Ectodermal cell (in vitro differentiated cells): ENCODE measurements at regions not wholly inside any gene's neighbourhood (a gene's known extent, or its start where the extent isn't known, plus 50 kb on each side); places are given as distances from the start of the nearest gene placed in this dataset.

Experiments used
- H3K27ac ChIP-seq: 2 replicates; pipeline ENCODE4 v1.7.0; 2013; ENCODE audit warnings: mild to moderate bottlenecking, low read depth, low read length; ENCODE audit not compliant: insufficient read depth, poor library complexity, severe bottlenecking
- H3K27me3 ChIP-seq: 2 replicates; pipeline ENCODE4 v1.7.0; 2013; ENCODE audit warnings: mild to moderate bottlenecking, low read length; ENCODE audit not compliant: insufficient read depth, control insufficient read depth, poor library complexity, severe bottlenecking
- H3K36me3 ChIP-seq: one replicate; pipeline ENCODE4 v1.7.0; 2013; ENCODE audit warnings: low read length; ENCODE audit not compliant: control insufficient read depth, insufficient read depth
- H3K4me1 ChIP-seq: one replicate; pipeline ENCODE4 v1.7.0; 2013; ENCODE audit warnings: low read length; ENCODE audit not compliant: control insufficient read depth, insufficient read depth
- H3K4me3 ChIP-seq: 2 replicates; pipeline ENCODE4 v1.7.0; 2013; ENCODE audit warnings: low read depth, low read length, control low read depth; ENCODE audit not compliant: insufficient read depth
- H3K9me3 ChIP-seq: 2 replicates; pipeline ENCODE4 v1.7.0; 2013; ENCODE audit warnings: mild to moderate bottlenecking, low read length, moderate library complexity; ENCODE audit not compliant: control insufficient read depth
- WGBS, 2 experiments: methylation state at CpG; one replicate each; pipeline ENCODE4 v1.1.7; 2013; ENCODE audit warnings: missing lambda C conversion rate in 2 of 2; 5-methylcytosine and 5-hydroxymethylcytosine counted together

- 90 to 92% methylated on average over 5 of the region's 5 CpGs for WGBS, 2 experiments
- Histone ChIP-seq H3K9me3 (no peaks in the 10 kb centered on the region), H3K36me3 (no peaks in the 10 kb centered on the region), H3K4me1 (no peaks in the 10 kb centered on the region), H3K27ac (no peak overlapping the region), H3K27me3 (no peaks in the 10 kb centered on the region), H3K4me3 (no peak overlapping the region)
These were observed 126.8 kb upstream of the ST6GAL2 start for GRCh38 chr2:107012714-107013306.

GRCh38 chr2:107013884-107014283 is 127.9 kb upstream of the ST6GAL2 start:
- Histone ChIP-seq H3K27ac (no peak overlapping the region), H3K36me3 (no peaks in the 10 kb centered on the region), H3K4me1 (no peaks in the 10 kb centered on the region), H3K9me3 (no peaks in the 10 kb centered on the region), H3K27me3 (no peaks in the 10 kb centered on the region), H3K4me3 (no peak overlapping the region)
- WGBS, 2 experiments = 100% methylated on average over 2 of the region's 2 CpGs

- H3K36me3 ChIP-seq = no peaks in the 10 kb centered on the region
- H3K9me3 ChIP-seq = no peaks in the 10 kb centered on the region
- H3K4me1 ChIP-seq = no peaks in the 10 kb centered on the region
- no peak overlapping the region for H3K4me3 ChIP-seq
- no peaks in the 10 kb centered on the region for H3K27me3 ChIP-seq
- no peak overlapping the region for H3K27ac ChIP-seq
- 95 to 97% methylated on average over 4 of the region's 4 CpGs for WGBS, 2 experiments
These were observed 132.4 kb upstream of the ST6GAL2 start for GRCh38 chr2:107018366-107018765.

- H3K4me1 ChIP-seq = no peaks in the 10 kb centered on the region
- H3K27me3 ChIP-seq = no peaks in the 10 kb centered on the region
- H3K36me3 ChIP-seq = no peaks in the 10 kb centered on the region
- WGBS, 2 experiments = 92 to 96% methylated on average over 6 of the region's 6 CpGs
- H3K9me3 ChIP-seq = peaks cover 2% of the 10 kb centered on the region
- no peak overlapping the region for H3K27ac ChIP-seq
- H3K4me3 ChIP-seq = no peak overlapping the region
These were observed 134.4 kb upstream of the ST6GAL2 start for GRCh38 chr2:107020392-107020791.

- Histone ChIP-seq H3K36me3 (no peaks in the 10 kb centered on the region), H3K27me3 (no peaks in the 10 kb centered on the region), H3K4me3 (no peak overlapping the region), H3K27ac (no peak overlapping the region), H3K9me3 (peaks cover 2% of the 10 kb centered on the region), H3K4me1 (no peaks in the 10 kb centered on the region)
- WGBS, 2 experiments = 96 to 98% methylated on average over 2 of the region's 2 CpGs
These were observed 138.3 kb upstream of the ST6GAL2 start for GRCh38 chr2:107024269-107024668.

- H3K4me3 ChIP-seq = no peak overlapping the region
These were observed 139.4 kb upstream of the ST6GAL2 start for GRCh38 chr2:107025291-107025857.

GRCh38 chr2:107025869-107026380 is 140.0 kb upstream of the ST6GAL2 start:
- peaks cover 2% of the 10 kb centered on the region for H3K9me3 ChIP-seq
- H3K4me3 ChIP-seq = no peak overlapping the region
- WGBS, 2 experiments = 90 to 95% methylated on average over 8 of the region's 8 CpGs
- H3K4me1 ChIP-seq = no peaks in the 10 kb centered on the region
- H3K36me3 ChIP-seq = no peaks in the 10 kb centered on the region
- no peaks in the 10 kb centered on the region for H3K27me3 ChIP-seq
- no peak overlapping the region for H3K27ac ChIP-seq

More at GRCh38 chr2:107025291-107025857, 139.4 kb upstream of the ST6GAL2 start:
- Histone ChIP-seq H3K36me3 (no peaks in the 10 kb centered on the region), H3K9me3 (peaks cover 2% of the 10 kb centered on the region), H3K4me1 (no peaks in the 10 kb centered on the region), H3K27me3 (no peaks in the 10 kb centered on the region), H3K27ac (no peak overlapping the region)
- 75 to 76% methylated on average over 5 to 6 of the region's 6 CpGs for WGBS, 2 experiments

- Histone ChIP-seq H3K4me3 (no peak overlapping the region), H3K36me3 (no peaks in the 10 kb centered on the region), H3K27ac (no peak overlapping the region), H3K27me3 (no peaks in the 10 kb centered on the region), H3K9me3 (peaks cover 2% of the 10 kb centered on the region), H3K4me1 (no peaks in the 10 kb centered on the region)
- WGBS, 2 experiments = 90 to 100% methylated on average over 1 of the region's 1 CpG
These were observed 141.2 kb upstream of the ST6GAL2 start for GRCh38 chr2:107027205-107027604.

- Histone ChIP-seq H3K36me3 (no peaks in the 10 kb centered on the region), H3K27ac (no peak overlapping the region), H3K4me1 (no peaks in the 10 kb centered on the region), H3K4me3 (no peak overlapping the region), H3K9me3 (peaks cover 2% of the 10 kb centered on the region), H3K27me3 (no peaks in the 10 kb centered on the region)
These were observed 141.8 kb upstream of the ST6GAL2 start for GRCh38 chr2:107027810-107028209.

- WGBS, 2 experiments = 88 to 90% methylated on average over 1 of the region's 1 CpG
- no peaks in the 10 kb centered on the region for H3K36me3 ChIP-seq
- no peaks in the 10 kb centered on the region for H3K4me1 ChIP-seq
- peaks cover 2% of the 10 kb centered on the region for H3K9me3 ChIP-seq
- H3K27ac ChIP-seq = no peak overlapping the region
- no peaks in the 10 kb centered on the region for H3K27me3 ChIP-seq
- H3K4me3 ChIP-seq = no peak overlapping the region
These were observed 142.7 kb upstream of the ST6GAL2 start for GRCh38 chr2:107028661-107029060.
